ENCODE measurements at regions not wholly inside any gene's neighbourhood (a gene's known extent, or its start where the extent isn't known, plus 50 kb on each side); places are given as distances from the start of the nearest gene placed in this dataset.
A peak's percentile ranks its signal among the peaks of the same experiment; 100 is the strongest.

DNA sequence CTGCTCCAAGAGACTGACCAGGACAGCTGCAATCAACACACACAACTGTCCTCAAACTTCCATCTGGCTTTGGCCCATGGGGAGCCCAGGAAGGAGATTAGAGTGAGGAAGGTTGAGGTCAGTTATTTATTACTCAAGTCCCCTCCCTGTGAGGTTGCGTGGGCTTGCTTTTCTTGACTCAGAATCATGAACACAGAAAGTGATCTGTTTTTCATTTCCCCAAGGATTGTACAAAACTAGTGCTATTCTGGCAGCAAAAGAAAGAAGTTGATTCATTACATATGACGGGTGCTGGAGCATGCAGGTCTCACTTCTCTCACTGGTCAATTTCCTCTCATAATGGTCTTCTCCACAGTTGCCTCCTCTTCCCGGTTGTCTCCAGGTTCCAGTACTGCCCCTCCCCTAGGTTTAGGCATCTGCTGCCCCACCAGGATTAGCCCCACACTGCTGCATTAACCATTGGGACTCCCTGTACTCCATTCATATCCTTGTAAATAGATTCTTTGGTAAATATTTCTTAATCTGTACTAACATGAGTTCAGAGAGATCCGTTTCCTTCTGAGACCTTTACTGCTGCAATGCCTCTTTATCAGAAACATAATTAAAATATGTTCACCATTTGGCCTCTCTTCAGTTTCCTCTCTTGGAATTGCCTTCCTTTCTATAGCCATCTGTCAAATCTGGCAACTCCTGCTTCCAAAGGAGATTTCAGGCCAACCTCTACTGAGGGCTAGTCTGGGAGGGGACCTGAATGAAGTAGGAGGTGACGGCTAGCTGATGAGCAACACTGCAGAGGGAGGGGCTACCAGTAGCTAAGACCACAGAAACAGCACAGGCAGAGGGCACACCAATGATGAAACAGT, 888.8 kb downstream of the QKI start:
- no peaks in the 10 kb centered on the region for H3K36me3 ChIP-seq

DNA sequence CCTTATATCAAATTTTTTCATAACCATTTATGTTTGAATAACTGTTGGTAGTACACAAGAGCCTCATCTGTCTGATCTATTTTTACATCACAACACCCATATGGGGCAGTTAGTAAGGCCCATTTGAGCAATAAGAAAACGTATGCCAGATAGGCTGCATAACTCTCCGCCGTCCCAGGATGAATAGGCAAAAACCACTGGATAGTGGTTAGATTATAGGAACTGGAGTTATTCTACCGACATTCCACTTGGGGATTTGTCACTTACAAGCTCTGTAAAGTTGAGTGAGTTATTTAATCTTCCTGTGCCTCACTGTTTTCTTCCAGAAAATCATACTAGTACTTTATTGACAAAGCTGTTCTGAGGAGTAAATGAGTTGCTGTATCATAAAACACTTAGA, 881.9 kb downstream of the QKI start:
- intact Hi-C loops (cut with micrococcal nuclease) = no loop called here
- H3K36me3 ChIP-seq = no peaks in the 10 kb centered on the region
- no peaks in the 10 kb centered on the region for H3K4me1 ChIP-seq
- H3K27ac ChIP-seq (replicated peaks) = no peak overlapping the region
- DNase-seq = no peak
- no peaks in the 10 kb centered on the region for H3K27me3 ChIP-seq (ENCODE audit: low read depth)
- H3K9me3 ChIP-seq (replicated peaks) = peaks cover 13% of the 10 kb centered on the region
- H3K4me3 ChIP-seq = no peak overlapping the region
- TF ChIP-seq, protein P1, sequence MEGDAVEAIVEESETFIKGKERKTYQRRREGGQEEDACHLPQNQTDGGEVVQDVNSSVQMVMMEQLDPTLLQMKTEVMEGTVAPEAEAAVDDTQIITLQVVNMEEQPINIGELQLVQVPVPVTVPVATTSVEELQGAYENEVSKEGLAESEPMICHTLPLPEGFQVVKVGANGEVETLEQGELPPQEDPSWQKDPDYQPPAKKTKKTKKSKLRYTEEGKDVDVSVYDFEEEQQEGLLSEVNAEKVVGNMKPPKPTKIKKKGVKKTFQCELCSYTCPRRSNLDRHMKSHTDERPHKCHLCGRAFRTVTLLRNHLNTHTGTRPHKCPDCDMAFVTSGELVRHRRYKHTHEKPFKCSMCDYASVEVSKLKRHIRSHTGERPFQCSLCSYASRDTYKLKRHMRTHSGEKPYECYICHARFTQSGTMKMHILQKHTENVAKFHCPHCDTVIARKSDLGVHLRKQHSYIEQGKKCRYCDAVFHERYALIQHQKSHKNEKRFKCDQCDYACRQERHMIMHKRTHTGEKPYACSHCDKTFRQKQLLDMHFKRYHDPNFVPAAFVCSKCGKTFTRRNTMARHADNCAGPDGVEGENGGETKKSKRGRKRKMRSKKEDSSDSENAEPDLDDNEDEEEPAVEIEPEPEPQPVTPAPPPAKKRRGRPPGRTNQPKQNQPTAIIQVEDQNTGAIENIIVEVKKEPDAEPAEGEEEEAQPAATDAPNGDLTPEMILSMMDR (IDR thresholded peaks at IDR 0.05; ENCODE audit: borderline replicate concordance) = no peak

More for the DNA sequence above, 888.8 kb downstream of the QKI start:
- H3K4me3 ChIP-seq = no peak overlapping the region
- peak overlapping the region; percentile 72 for H3K27ac ChIP-seq (replicated peaks)
- intact Hi-C loops (cut with micrococcal nuclease) = no loop called here
- TF ChIP-seq, protein P1 (IDR thresholded peaks at IDR 0.05; ENCODE audit: borderline replicate concordance) = no peak
- peak; percentile 62 for DNase-seq
- peaks cover 12% of the 10 kb centered on the region for H3K4me1 ChIP-seq
- no peaks in the 10 kb centered on the region for H3K9me3 ChIP-seq (replicated peaks)
- no peaks in the 10 kb centered on the region for H3K27me3 ChIP-seq (ENCODE audit: low read depth)

DNA sequence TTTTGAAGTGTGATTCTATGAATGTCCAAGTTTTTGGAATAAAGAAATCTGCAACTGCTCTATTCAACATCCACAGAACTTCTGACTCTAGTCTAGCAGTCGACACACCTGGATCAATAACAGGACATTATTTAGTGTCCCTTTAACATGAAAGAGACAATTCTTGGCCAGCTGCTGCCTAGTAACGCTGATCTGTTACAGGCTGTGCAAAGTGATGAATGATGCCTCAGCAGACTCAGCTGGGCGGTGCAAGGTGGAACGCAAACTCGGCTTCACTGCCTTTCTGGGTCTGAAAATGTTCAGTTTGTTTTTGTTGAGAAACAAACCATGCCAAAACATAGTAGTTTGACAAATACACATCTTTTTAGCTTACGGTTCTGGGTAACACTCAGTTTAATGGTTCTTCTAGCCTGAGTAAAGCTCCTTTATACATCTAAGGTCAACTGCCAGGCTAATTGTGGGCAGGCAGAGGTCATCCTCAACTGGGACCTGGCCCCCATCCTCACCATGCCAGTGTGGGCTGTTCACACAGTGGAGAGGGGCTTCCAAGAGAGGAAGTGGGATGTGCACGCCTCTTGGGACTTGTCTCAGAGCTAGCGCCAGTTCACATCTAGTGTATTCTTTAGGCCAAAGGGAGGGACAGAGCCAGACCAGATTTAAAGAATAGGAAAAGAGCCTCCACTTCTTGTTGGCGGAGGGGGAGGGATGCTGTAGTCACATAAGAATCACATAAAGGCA, 879.7 kb downstream of the QKI start:
- H3K27ac ChIP-seq (replicated peaks) = no peak overlapping the region
- no peaks in the 10 kb centered on the region for H3K27me3 ChIP-seq (ENCODE audit: low read depth)
- H3K9me3 ChIP-seq (replicated peaks) = peaks cover 26% of the 10 kb centered on the region
- no peak for DNase-seq
- H3K36me3 ChIP-seq = no peaks in the 10 kb centered on the region
- no peaks in the 10 kb centered on the region for H3K4me1 ChIP-seq
- TF ChIP-seq, protein P1 (IDR thresholded peaks at IDR 0.05; ENCODE audit: borderline replicate concordance) = no peak
- intact Hi-C loops (cut with micrococcal nuclease) = no loop called here
- no peak overlapping the region for H3K4me3 ChIP-seq

DNA sequence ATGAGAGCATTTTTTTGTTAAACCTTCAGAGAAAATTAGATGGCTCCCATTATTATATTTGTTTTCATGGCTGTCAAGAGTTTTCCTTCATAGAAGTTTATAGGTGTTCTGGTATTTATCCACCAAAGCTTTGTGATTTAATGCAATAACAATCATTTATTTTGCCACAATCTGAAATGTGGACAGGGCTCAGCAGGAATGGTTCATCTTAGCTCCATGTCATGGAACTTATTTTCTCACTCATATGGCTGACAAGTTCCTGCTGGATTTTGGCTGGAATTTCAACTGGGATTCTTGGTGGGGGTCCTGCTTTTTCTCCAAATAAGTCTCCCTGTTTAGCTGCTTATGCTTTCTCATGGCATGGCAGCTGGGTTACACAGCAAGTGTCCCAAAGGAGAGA, 876.7 kb downstream of the QKI start:
- no peaks in the 10 kb centered on the region for H3K36me3 ChIP-seq
- no peak for DNase-seq
- no peak overlapping the region for H3K4me3 ChIP-seq
- no peak overlapping the region for H3K27ac ChIP-seq (replicated peaks)
- peaks cover 26% of the 10 kb centered on the region for H3K9me3 ChIP-seq (replicated peaks)
- H3K4me1 ChIP-seq = no peaks in the 10 kb centered on the region
- TF ChIP-seq, protein P1 (IDR thresholded peaks at IDR 0.05; ENCODE audit: borderline replicate concordance) = no peak
- no peaks in the 10 kb centered on the region for H3K27me3 ChIP-seq (ENCODE audit: low read depth)
- intact Hi-C loops (cut with micrococcal nuclease) = no loop called here

DNA sequence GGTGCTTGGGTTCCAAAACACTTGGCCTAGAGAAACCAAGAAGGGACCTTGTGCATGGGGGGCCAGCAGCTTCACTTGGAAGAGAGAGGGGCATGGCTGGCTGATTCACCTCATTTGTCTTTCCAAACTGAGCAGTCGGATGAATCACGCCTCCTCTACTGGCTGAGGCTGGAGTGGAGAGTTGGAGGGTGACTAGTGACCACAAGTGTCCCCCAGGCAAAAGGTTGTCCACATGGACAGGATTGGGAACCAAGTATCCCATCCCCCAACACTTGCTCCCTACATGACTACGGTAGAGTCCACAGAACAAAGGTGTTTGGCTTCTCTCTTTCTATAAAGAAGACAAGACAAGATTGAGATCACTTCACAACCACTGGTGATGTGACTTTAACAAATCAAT, 875.6 kb downstream of the QKI start:
- intact Hi-C loops (cut with micrococcal nuclease) = no loop called here
- Histone ChIP-seq H3K27me3 (ENCODE audit: low read depth) (no peaks in the 10 kb centered on the region), H3K36me3 (no peaks in the 10 kb centered on the region), H3K9me3 (replicated peaks) (peaks cover 26% of the 10 kb centered on the region), H3K4me3 (no peak overlapping the region), H3K4me1 (no peaks in the 10 kb centered on the region), H3K27ac (replicated peaks) (no peak overlapping the region)
- DNase-seq = no peak
- TF ChIP-seq, protein P1 (IDR thresholded peaks at IDR 0.05; ENCODE audit: borderline replicate concordance) = no peak

Measured in left ventricle myocardium inferior (tissue), 1 donor.